Activated naive CD4-positive, alpha-beta T cell treated with anti-CD3 and anti-CD28 coated beads, Interleukin-2, amount 10 ng/mL, durations not matched to agents 7 days and 5 days (primary cell): ENCODE measurements at regions not wholly inside any gene's neighbourhood (a gene's known extent, or its start where the extent isn't known, plus 50 kb on each side); places are given as distances from the start of the nearest gene placed in this dataset.

ENCODE experiments used
- CTCF ChIA-PET: fragments of 350-600 bp; sonication (Branson Sonifier 250); formaldehyde crosslinking; loops from one replicate; lab custom pipeline; 2021; ENCODE audit warnings: antibody characterized with exemption; lab: Charles Lee
- DNase-seq: peaks from one replicate; pipeline ENCODE4 v3.0.0-alpha.2; 2020
- H3K27ac Mint-ChIP-seq: one replicate; pipeline ENCODE4 v1.8.0; 2021; ENCODE audit warnings: mild to moderate bottlenecking, moderate library complexity, mixed read lengths
- H3K27me3 Mint-ChIP-seq: one replicate; pipeline ENCODE4 v1.8.0; 2021; ENCODE audit warnings: mild to moderate bottlenecking, mixed read lengths
- H3K36me3 Mint-ChIP-seq: one replicate; pipeline ENCODE4 v1.8.0; 2021; ENCODE audit warnings: mixed read lengths
- H3K4me1 Mint-ChIP-seq: one replicate; pipeline ENCODE4 v1.8.0; 2021; ENCODE audit warnings: mixed read lengths
- H3K4me3 Mint-ChIP-seq: one replicate; pipeline ENCODE4 v1.8.0; 2021; ENCODE audit warnings: mild to moderate bottlenecking, moderate library complexity, mixed read lengths
- H3K9me3 Mint-ChIP-seq: one replicate; pipeline ENCODE4 v1.8.0; 2021; ENCODE audit warnings: mixed read lengths

DNA sequence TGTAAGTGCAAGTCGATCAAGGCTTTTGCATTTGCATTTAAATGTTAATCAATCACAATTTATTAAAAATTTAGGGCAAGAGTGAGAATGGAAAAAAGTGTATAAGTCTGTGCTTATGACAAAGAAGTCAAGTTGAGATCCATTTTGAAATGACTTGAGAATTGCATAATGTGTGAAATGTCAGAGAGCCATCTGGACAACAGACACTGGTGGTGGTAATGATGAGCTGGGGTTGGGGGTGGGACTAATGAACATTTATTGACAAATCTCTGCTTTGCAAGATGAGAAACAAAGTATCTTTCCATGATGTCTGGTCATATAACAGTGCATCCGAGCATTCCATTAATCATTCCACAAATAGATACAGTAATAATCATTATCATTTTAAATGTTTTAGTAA is 89.4 kb upstream of the ZBTB20 start:
- H3K36me3 Mint-ChIP-seq = no peaks in the 10 kb centered on the region
- no peak for DNase-seq
- CTCF ChIA-PET = no interaction called here
- H3K4me1 Mint-ChIP-seq = no peaks in the 10 kb centered on the region
- H3K27ac Mint-ChIP-seq = no peak overlapping the region
- no peak overlapping the region for H3K4me3 Mint-ChIP-seq
- no peaks in the 10 kb centered on the region for H3K9me3 Mint-ChIP-seq
- no peaks in the 10 kb centered on the region for H3K27me3 Mint-ChIP-seq

DNA sequence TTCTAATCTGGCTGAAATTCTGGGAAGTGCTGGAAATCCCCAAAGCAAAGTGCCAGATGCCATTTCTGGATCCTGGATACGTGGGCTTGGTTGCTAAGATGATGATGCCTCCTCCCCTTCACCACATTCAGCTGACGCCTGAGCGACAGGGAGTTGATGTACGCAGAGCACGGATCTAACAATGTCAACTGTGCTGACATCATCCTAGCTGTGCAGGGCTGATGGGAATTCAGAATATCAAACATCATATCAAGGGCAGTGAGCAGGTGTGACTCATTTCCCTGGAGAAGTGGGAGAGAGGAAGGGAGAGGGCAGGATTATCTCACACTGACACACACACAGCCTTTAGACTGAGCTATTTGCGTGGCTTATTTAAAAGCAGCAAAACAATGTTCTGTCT is 92.6 kb upstream of the ZBTB20 start:
- H3K27me3 Mint-ChIP-seq = no peaks in the 10 kb centered on the region
- H3K9me3 Mint-ChIP-seq = no peaks in the 10 kb centered on the region
- CTCF ChIA-PET = no interaction called here
- H3K27ac Mint-ChIP-seq = no peak overlapping the region
- no peak overlapping the region for H3K4me3 Mint-ChIP-seq
- no peaks in the 10 kb centered on the region for H3K4me1 Mint-ChIP-seq
- DNase-seq = no peak
- H3K36me3 Mint-ChIP-seq = no peaks in the 10 kb centered on the region

DNA sequence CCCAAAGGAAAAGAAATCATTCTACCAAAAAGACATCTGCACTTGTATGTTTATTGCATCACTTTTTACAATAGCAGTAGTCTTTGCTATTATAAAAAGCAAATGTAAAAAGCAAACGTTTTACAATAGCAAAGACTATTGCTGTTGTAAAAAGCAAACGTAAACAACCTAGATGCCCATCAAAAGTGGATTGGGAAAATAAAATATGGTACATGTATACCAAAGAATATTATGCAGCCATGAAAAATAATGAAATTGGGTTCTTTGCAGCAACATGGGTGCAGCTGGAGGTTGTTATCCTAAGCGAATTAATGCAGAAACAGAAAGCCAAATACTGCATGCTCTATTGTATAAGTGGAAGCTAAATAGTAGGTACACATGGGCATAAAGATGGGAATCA is 97.3 kb upstream of the ZBTB20 start:
- Mint-ChIP-seq H3K36me3 (no peaks in the 10 kb centered on the region), H3K9me3 (no peaks in the 10 kb centered on the region), H3K4me3 (no peak overlapping the region), H3K27me3 (no peaks in the 10 kb centered on the region), H3K27ac (no peak overlapping the region), H3K4me1 (no peaks in the 10 kb centered on the region)
- CTCF ChIA-PET = no interaction called here
- no peak for DNase-seq

DNA sequence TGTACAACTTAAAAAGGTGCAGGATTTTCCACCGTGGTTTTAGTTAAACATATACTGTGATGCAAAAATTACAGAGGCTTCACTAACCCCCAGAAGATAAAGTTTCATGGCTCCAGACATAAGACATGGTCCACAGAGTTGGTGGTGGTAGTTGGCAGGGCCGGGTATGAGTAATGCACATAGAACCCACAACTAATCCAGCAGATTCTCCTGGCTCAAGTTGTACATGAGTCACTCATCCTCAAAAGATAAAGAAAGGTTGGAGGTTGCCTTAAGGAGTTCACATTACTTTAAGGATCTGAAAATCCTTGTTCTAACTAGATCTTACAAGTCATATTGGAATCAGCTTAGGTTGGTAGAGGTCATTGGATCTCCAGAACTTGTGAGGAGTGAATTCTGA is 98.3 kb upstream of the ZBTB20 start:
- Mint-ChIP-seq H3K9me3 (no peaks in the 10 kb centered on the region), H3K4me1 (no peaks in the 10 kb centered on the region), H3K27ac (no peak overlapping the region), H3K36me3 (no peaks in the 10 kb centered on the region), H3K27me3 (no peaks in the 10 kb centered on the region), H3K4me3 (no peak overlapping the region)
- no peak for DNase-seq
- CTCF ChIA-PET = no interaction called here

DNA sequence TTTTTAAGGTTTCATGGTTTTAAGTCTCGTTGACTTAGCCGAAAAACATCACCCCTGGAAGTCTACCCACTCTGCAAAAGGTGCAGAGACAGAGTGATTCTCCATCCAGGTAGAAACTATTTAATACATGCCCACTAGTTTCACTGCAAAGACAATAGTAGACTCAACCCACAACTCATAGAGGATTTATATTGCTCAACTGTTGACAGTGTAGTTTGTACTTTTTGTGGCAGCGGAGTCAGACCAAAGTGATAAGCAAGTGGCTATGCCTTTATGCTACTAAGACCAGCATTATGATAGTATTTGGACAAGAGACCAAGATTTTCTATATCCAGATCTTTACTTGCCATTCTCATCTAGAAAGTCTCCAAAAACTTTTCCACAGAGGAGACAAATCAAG is 98.8 kb upstream of the ZBTB20 start:
- no peak overlapping the region for H3K4me3 Mint-ChIP-seq
- no peaks in the 10 kb centered on the region for H3K9me3 Mint-ChIP-seq
- H3K4me1 Mint-ChIP-seq = no peaks in the 10 kb centered on the region
- no peaks in the 10 kb centered on the region for H3K36me3 Mint-ChIP-seq
- CTCF ChIA-PET = no interaction called here
- DNase-seq = no peak
- H3K27ac Mint-ChIP-seq = no peak overlapping the region
- no peaks in the 10 kb centered on the region for H3K27me3 Mint-ChIP-seq

DNA sequence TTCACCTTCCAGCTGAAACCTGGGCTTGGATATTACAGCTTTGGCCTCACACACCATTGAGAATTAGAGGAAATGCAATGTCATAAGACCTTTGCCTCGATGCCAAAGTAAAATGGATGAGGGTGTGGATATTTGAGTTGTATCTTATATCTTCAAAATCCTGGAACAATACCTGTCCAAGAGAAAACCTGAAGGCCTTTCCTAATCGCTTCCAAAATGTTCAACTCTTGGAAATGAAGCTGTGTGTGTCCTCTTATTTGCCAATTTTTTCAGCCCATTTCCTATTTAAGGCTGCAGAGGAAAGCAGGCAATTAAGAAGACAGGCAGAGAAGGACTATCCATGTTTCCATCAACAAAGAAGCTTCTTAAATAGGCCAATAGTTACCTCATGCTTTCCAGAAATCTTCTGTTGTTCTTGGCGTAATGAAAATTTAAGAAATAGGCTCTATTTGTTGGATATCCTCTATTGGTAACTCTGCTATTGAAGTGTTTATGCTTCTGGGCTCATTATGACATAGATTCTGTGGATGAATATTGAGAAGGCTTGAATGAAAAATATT is 99.5 kb upstream of the ZBTB20 start:
- CTCF ChIA-PET = no interaction called here

DNA sequence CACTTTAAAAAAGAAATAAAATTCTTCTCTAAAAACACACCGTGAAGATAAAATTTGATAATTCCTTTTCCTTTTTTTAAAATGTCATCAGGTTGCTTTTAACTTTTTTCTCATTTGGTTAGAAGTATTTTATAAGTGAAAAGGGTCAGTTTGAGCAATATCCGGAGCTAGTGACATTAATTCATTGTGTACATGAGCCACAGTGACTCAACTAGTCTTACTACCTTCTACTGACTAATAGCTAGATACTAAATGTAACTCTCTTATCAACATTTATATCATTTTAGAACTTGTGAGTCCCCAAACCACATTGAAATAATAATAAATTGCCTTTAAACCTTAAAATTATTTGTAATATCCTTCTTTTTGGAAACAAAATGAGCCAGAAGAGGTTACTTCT is 101.2 kb upstream of the ZBTB20 start:
- no peak for DNase-seq
- H3K4me1 Mint-ChIP-seq = no peaks in the 10 kb centered on the region
- no peak overlapping the region for H3K4me3 Mint-ChIP-seq
- H3K36me3 Mint-ChIP-seq = no peaks in the 10 kb centered on the region
- no peaks in the 10 kb centered on the region for H3K9me3 Mint-ChIP-seq
- CTCF ChIA-PET = no interaction called here
- no peak overlapping the region for H3K27ac Mint-ChIP-seq
- H3K27me3 Mint-ChIP-seq = no peaks in the 10 kb centered on the region

More for the DNA sequence above, 99.5 kb upstream of the ZBTB20 start:
- no peaks in the 10 kb centered on the region for H3K36me3 Mint-ChIP-seq
- H3K27me3 Mint-ChIP-seq = no peaks in the 10 kb centered on the region
- H3K27ac Mint-ChIP-seq = no peak overlapping the region
- H3K9me3 Mint-ChIP-seq = no peaks in the 10 kb centered on the region
- no peak for DNase-seq
- H3K4me3 Mint-ChIP-seq = no peak overlapping the region
- H3K4me1 Mint-ChIP-seq = no peaks in the 10 kb centered on the region

DNA sequence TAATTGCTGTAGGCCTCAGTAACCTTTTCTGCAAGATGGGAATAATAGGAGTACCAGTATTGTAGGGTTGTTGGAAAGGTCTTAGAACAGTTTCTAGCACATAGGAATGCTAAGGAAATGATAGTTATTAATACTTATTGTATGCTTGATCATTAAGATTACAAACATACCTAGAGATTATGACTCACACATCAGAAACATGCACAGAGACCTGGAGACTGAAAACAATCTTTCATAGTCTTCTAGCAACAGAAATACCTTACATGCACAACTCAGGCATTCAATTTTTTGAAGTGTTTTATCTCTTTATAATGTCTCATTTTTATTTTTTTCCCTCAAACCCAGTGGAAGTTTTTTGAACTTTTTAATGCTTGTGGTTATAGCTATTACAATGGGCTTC is 104.4 kb upstream of the ZBTB20 start:
- Mint-ChIP-seq H3K4me3 (no peak overlapping the region), H3K27me3 (no peaks in the 10 kb centered on the region), H3K27ac (no peak overlapping the region), H3K9me3 (peaks cover 5% of the 10 kb centered on the region), H3K36me3 (no peaks in the 10 kb centered on the region), H3K4me1 (no peaks in the 10 kb centered on the region)
- CTCF ChIA-PET = no interaction called here
- no peak for DNase-seq

DNA sequence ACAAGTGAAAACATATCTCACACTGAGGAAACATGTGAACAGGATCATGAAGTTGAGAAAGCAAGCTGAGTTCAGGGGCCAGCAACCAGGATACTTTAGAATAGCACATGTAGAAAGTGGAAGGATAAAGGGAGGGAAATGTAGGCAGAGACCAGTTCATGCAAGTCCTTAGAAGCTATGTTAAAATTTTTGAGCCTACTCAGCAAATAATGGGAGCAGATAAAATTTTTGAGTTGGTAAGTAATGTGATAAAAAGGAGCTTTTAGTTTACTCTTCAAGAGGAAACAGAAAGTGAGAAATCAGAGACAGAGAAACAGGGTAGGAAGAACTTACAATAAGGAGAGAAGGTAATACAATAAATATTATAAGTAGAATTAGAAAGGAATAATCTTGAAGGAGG is 105.6 kb upstream of the ZBTB20 start:
- Mint-ChIP-seq H3K36me3 (no peaks in the 10 kb centered on the region), H3K27me3 (no peaks in the 10 kb centered on the region), H3K9me3 (peaks cover 10% of the 10 kb centered on the region), H3K4me3 (no peak overlapping the region), H3K27ac (no peak overlapping the region), H3K4me1 (no peaks in the 10 kb centered on the region)
- CTCF ChIA-PET = no interaction called here
- no peak for DNase-seq

DNA sequence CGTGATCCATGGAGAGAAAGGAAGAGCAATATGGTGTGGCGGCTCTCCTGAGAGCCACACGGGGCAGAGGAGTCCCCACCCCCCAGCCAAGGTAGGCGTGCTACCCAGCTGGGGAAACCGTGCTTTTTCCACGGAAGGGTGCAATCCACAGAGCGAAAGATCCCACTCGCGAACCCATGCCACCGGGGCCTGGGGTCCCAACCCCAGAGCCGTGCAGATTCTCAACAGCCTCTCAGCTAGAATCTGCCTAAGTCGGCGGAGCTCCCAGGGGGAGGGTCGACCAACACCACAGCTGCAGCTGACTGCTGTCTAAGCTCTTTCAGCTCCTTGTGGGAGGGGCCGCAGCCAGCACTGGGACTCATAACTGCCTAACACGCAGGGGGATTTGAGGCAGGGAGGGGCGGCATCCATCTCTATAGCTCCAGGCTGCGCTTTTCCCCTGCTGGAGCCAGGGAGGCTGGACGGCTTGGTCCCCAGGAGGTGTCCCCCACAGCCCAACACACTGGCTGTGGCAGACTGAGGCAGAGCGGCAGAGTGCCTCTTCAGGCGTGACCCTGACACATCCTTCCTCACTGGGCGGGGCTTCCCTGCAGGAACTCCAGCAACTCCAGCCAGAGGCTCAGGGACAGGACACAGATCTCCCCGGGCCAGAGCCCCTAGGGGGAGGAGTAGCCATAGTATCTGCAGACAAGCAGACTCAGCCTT is 107.6 kb upstream of the ZBTB20 start:
- Mint-ChIP-seq H3K4me3 (no peak overlapping the region), H3K36me3 (no peaks in the 10 kb centered on the region), H3K4me1 (no peaks in the 10 kb centered on the region), H3K9me3 (peaks cover 10% of the 10 kb centered on the region), H3K27ac (no peak overlapping the region), H3K27me3 (no peaks in the 10 kb centered on the region)
- CTCF ChIA-PET = no interaction called here
- no peak for DNase-seq

DNA sequence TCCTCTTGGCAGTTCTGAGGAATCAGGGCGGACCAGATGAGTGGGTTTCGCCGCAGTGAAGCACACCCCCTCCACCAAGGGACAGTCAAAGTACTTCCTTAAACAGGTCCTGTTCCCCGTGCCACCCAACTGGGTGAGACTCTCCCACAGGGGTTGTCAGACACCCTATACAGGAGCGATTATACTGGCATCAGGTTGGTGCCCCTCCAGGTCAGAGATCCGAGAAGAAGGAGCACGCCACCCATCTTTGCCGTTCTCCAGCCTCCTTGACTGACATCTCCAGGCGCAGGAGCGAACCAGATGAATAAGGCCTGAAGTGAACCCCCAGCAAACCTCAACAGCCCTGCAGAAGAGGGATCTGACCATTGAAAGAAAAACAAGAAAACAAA is 108.1 kb upstream of the ZBTB20 start:
- CTCF ChIA-PET = no interaction called here
- peaks cover 10% of the 10 kb centered on the region for H3K9me3 Mint-ChIP-seq
- no peak overlapping the region for H3K27ac Mint-ChIP-seq
- H3K36me3 Mint-ChIP-seq = no peaks in the 10 kb centered on the region
- H3K4me1 Mint-ChIP-seq = no peaks in the 10 kb centered on the region
- no peak overlapping the region for H3K4me3 Mint-ChIP-seq
- H3K27me3 Mint-ChIP-seq = no peaks in the 10 kb centered on the region
- DNase-seq = no peak

DNA sequence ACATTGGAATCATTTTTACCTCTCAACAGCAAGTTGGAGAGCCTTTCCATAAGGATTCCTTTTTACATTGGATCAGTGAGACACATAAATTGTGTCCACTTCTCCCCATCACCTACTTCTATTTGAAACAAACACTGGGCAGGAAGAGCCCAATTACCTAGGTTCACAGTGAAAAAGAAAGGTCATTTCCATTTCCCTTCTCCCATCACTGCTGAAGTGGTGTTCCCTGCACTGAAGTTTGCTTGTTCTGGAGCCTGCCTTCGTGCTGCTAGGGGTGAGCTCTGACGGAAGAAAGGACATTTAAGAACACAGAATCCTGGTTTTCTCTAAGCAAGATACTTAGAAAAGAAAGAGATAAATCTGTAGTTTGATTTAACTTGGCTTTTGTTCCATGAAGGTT is 123.8 kb upstream of the ZBTB20 start:
- Mint-ChIP-seq H3K4me1 (no peaks in the 10 kb centered on the region), H3K9me3 (no peaks in the 10 kb centered on the region), H3K4me3 (no peak overlapping the region), H3K27me3 (no peaks in the 10 kb centered on the region), H3K27ac (no peak overlapping the region), H3K36me3 (no peaks in the 10 kb centered on the region)
- DNase-seq = no peak
- CTCF ChIA-PET = no interaction called here

DNA sequence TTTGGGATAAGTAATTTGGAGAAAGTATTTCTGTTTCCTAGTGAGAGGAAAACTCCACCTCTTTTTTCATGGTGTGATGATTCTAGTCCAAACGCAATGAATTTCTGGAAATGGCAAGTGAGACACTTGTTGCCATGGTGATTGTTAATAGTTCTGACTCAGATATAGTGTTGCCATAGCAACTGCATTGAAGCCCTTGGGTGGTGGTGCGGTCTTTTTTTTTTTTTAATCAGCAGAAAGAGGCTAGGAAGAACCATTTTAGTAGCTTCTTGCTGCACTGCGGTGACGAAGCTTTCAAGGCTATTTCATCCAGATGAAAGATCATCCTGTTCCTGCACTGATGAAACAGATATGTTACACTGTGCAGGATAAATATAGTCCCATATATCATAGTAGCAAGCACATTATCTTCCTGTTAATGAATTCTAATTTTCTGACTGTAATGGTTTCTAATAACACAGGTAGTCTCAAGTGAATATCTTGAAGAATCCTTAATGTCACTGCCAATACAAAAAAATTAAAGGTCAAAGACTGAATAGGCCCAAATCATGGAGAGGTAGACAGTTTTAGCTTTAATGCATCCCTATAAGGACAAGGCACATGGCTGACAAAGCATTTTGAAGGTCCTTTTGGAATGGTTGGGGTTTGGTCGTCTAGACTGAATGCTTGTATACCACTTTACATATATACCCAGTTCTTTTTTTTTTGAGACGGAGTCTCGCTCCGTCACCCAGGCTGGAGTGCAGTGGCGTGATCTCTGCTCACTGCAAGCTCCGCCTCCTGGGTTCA is 125.1 kb upstream of the ZBTB20 start:
- H3K36me3 Mint-ChIP-seq = no peaks in the 10 kb centered on the region
- no peak for DNase-seq

DNA sequence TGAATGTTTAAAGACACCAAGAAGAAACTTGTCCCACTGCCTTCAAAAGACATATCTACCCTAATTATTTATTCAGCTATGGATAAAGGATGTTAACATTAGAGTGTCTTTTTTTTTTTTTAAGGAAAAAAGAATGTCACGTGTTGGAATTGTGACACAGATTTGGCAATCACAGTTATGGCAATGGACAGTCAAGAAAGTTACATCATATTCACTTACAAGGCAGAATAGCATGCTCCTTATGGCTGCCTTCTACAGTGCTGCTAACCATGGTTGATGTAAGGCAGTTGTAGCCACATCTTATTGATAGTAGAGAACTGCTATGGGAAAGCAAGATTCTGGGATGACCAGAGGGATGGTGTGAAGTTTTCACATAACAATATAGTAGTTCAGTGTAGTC is 128.8 kb upstream of the ZBTB20 start:
- H3K36me3 Mint-ChIP-seq = no peaks in the 10 kb centered on the region
- no peak overlapping the region for H3K4me3 Mint-ChIP-seq
- CTCF ChIA-PET = no interaction called here

More for the DNA sequence above, 125.1 kb upstream of the ZBTB20 start:
- CTCF ChIA-PET = no interaction called here
- Mint-ChIP-seq H3K4me3 (no peak overlapping the region), H3K27me3 (no peaks in the 10 kb centered on the region), H3K9me3 (no peaks in the 10 kb centered on the region), H3K27ac (no peak overlapping the region), H3K4me1 (no peaks in the 10 kb centered on the region)

DNA sequence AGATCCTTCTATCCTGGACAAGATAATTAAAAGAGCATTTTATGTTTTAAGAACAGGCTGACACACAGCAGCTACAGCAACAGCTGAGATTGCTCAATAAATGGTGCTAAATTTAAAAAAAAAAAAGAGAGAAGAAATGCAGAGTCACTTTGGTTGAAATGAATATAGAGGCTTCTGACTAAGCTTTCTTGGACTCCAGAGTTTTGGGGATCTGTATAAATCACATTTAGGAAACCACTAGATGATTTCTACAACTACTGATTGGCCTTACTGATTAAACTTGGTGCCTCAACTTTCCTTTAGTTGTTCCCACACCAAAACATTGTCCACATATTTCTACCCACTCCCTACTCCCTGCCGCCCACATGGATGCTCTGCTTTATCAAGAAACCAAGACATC is 132.9 kb upstream of the ZBTB20 start:
- H3K4me3 Mint-ChIP-seq = no peak overlapping the region
- H3K27ac Mint-ChIP-seq = no peak overlapping the region
- H3K9me3 Mint-ChIP-seq = no peaks in the 10 kb centered on the region
- no peak for DNase-seq
- H3K4me1 Mint-ChIP-seq = peaks cover 3% of the 10 kb centered on the region
- CTCF ChIA-PET = no interaction called here
- H3K36me3 Mint-ChIP-seq = no peaks in the 10 kb centered on the region
- H3K27me3 Mint-ChIP-seq = no peaks in the 10 kb centered on the region

More for the DNA sequence above, 128.8 kb upstream of the ZBTB20 start:
- Mint-ChIP-seq H3K9me3 (no peaks in the 10 kb centered on the region), H3K27ac (no peak overlapping the region), H3K27me3 (no peaks in the 10 kb centered on the region), H3K4me1 (peaks cover 1% of the 10 kb centered on the region)
- DNase-seq = no peak
